ENCODE measurements at regions not wholly inside any gene's neighbourhood (a gene's known extent, or its start where the extent isn't known, plus 50 kb on each side); places are given as distances from the start of the nearest gene placed in this dataset.

DNA sequence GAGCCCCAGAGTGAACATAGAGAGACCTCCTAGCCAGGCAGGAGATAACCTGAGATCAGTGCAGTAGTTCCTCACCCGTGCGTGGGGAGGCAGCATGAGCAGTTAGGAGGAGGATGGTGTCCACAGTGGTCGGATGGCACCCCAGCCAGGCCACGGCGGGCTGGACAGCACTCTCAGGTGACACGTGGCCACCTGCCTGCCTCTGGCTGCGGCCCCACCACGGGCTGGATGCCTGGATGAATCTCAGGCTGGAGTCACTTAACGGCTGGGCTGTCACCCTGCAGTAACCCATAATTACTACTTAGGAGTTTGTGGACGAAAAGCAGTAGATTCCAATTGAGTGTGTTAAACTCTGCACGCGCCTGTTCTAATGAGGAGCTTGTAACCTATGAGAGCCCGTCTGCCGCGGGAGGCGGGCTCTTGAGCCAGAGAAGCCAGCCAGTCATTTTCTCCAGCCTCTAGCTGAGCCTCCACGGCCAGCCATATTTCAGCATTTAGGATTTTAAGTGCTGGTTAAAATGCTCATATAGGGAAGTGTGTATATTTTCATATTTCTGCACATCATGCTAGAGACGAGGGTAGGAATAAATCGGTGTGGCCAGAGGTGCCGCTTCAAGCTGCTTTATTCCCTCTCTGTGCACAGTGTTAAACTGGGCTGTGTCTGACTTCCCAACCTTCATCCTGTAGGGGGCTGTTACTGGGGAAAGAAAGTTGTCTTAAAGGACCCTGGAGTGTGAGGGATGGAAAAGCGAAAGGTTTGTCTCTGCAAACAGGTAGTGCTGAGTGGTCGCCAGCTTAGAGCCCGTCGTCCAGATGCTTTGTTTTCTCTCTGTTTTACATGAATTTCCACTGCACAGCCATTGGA is 144.0 kb downstream of the GLI2 start:
- peak in 8 of 51 donors; percentile 13 to 58 (median 35) for DNase-seq

DNA sequence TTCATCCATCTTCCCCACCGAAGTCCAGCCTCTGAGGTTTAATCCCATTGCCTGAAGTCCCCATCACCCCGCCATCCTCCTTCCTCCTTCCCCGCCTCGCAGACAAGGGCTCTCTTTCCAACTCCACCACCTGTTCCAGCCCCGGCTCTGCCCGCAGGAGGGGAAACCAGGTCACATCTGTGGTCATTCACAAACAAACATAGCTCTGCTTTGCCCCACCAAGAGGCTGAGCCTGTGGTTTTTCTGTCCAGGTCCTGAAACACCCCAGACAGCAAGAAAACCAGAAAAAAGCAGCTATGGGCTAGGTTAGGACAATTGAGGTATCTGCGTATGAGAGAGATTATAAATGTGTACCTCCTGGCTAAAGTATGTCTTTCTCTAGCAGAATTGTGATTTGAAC is 144.7 kb downstream of the GLI2 start:
- DNase-seq, result no peak

- no peak for DNase-seq
These were observed 146.5 kb downstream of the GLI2 start for GRCh38 chr2:120881981-120882788.

- DNase-seq, result no peak
These were observed 148.2 kb downstream of the GLI2 start for GRCh38 chr2:120883607-120884440.

DNA sequence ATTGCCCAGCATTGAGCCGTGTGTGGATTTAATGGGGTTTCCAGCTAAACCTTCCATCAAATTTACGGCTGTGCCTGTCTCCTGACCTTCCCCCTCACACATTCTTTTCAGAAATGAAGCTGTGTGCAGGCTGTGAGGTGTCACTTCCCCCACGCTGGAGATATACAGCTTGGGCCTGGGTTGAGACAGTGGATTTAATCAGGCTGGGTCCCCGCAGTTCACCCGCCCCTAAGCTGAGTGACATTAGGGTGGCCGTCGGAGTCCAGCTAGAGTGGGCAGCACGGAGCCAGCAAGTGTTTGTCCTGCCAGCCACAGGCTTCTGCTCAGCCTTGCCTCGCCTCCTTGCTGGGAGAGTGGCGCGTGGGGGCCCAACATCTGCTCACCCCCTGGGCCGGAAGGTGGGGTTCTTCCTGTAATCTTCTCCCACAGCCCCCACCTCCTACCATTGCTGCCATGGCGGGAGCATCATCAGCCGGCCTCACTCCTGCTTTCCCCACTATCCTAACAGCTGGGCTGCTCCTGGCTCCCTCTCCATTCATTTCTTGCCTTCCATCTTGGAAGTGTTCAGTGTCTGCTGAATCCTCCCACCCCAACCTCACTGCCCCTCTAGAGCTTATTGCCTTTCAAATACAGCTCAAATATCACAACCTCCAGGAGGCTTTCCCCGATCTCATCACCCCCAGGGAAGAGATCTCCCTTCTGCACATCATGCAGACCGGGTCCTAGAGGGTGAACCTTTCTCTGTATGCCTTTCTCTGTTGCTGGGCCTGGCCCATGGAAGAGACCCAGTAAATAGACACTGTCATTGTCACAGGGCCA is 149.0 kb downstream of the GLI2 start:
- DNase-seq, result no peak

GRCh38 chr2:120885321-120885720 is 149.7 kb downstream of the GLI2 start:
- DNase-seq, result no peak

DNA sequence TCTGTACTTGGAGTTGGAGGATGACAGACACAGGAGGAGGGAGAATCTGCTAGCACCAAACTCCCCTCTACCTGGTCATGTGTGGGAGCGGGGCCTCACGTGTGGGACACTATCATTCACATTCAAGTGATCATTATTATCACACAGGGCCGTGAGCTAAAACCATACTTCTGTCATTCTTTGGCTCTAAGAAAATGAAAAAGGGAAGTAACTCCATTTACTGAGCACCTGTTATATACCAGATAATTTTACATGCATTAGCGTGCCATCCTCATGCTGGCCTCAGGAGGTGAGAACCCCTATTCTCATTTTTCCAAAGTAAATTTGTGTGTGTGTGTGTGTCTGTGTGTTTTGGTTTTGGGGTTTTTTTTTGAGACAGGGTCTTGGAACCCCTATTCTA is 150.1 kb downstream of the GLI2 start:
- DNase-seq, result no peak

DNA sequence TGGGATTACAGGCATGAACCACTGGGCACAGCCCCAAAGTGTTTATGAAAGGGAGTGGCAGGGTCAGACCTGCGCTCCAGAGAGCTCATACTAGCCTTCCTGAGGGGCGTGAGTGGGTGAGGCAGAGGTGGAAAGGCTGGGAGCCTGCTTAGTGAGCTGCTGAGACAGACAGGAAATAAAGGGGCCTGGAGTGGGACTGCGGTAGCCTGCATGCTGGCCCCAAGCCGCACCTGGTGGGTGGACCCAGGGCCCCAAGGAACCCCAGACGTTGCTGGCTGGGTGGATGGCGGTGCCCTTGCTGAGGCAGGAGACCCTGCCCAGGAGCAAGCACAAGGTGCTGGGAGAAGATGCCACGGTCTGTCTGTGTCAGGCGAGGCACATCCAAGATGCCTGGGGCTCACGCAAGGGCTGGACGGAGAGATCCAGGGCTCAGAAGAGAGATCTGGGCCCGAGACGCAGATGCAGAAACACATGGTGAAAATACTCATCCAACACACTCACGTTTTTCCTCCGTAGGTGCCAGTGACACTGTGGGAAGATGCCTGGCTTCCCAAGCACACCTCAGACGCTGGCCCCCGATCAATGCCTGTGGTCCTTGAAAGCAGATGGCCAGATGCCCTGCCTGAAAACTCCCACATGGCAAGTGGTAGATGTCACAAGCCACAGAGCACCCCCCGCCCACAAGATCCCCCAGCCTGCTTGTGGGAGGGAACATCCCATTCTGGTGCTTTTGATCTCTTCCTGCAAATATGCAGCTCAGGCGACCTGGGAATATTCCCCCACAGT is 151.1 kb downstream of the GLI2 start:
- DNase-seq, result no peak

- no peak for DNase-seq
These were observed 151.6 kb downstream of the GLI2 start for GRCh38 chr2:120887320-120887697.

DNA sequence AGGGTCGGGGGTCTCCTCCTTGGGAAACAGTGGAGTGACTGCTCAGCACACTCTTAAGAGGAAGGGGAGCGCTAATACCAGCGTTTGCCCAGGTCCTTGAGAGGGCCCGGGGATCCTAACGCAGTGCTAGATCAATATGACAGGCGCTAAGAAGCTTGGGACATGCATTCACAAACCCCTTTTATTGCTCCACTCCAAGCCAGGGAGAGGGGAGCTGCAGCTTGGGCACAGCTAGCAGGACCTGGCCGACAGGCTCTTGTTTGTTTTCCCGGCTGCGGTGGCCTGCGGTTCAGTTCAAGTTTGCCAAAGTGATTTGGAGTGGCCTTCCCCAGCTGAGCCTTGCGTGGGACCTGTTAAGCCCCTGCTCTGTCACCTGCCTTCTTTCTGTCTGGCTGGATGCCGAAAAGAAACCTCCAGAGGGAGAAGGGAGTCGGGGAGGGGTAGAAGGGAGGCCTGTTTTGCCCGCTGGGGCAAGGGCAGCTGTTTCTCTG is 152.1 kb downstream of the GLI2 start:
- peak in 2 of 51 donors; percentile 6 to 26 for DNase-seq

DNA sequence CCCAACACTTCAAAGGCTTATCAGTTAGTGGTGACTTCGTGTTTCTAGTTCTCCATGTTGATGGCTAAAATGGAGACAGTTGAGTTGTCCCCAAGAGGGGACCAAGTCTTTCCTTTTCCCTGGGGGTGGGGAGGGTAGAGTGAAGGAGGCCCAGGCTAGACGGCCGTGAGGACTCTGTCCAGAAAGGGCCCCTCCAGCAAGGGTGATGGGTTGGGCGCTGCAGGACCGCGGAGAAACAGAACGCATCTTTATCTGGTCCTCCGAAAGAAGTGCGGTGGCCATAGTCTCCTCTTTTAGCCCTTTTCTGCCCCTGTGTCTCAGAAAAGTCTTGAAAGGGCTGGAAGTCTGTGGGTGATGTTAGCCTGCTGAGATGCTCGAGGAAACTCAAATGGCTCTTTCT is 153.2 kb downstream of the GLI2 start:
- DNase-seq, result no peak

GRCh38 chr2:120889936-120890335 is 154.3 kb downstream of the GLI2 start:
- no peak for DNase-seq

GRCh38 chr2:120890566-120891360 is 155.1 kb downstream of the GLI2 start:
- no peak for DNase-seq

DNA sequence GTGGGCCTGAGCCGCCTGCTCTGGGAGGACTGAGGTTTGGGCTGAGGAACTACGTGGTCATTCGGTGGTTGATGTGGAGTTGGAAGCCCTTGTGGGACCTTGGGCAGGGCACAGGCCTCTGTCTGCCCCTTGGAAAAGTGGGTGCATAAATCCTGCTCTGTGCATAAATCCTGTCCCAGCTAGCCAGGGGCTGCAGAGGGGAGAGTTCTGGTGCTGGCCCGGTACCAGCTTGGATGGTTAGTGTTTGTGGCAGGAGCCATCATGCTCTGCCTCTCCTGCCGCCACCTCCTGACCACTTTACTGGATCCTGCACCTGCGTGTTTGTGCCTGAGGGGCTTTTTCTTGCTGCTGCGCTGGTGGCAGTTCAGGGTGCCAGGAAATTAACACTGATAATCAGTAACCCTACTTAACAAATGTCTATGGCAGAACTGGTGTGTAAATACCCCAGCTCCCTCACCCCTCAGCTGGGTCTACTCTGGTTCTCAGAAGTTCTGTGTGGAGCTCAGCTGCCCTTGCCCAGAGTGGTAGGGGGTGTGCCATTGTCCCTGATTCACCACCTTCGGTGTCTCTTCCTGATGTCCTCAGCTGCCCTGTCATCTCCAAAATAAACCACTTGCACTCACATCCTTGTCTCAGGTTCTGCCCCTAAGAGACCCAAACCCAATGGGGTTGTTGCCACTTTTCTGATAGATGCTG is 156.8 kb downstream of the GLI2 start:
- DNase-seq, result no peak

DNA sequence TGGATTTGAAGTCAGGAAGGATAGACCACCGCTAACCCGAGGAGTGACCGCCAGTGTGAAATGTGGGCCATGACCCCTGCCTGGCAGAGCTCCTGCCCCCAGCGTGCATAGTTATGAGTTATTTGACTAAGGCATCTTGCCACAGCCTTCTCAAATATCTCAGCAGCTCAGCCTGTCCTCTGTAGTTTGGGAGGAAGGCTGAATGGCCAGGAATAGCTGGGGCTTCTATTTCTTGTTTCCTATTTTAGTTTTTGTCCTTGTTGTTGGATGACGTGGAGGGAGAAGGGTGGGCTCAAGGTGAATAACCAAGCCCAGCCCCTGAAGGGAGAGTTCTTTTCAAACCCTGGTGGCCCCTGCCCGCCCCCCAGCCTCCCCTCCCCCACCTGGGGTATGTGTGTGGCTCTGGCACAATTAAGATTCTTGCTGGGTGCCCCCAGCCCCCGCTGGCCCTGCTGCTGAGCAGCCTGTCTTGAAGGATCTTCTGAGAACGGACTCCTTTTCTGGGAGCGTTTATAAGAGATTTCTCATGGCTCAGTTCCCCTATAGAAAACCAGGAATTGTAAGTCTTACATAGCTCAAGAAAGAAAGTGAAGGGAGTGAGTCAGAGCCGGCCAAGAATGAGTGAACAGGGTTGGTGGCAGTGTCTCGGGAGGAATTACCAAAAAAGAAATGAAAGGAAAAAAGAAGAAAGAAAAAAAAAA is 157.4 kb downstream of the GLI2 start:
- DNase-seq, result peak in 9 of 51 donors; percentile 11 to 60 (median 30)

DNA sequence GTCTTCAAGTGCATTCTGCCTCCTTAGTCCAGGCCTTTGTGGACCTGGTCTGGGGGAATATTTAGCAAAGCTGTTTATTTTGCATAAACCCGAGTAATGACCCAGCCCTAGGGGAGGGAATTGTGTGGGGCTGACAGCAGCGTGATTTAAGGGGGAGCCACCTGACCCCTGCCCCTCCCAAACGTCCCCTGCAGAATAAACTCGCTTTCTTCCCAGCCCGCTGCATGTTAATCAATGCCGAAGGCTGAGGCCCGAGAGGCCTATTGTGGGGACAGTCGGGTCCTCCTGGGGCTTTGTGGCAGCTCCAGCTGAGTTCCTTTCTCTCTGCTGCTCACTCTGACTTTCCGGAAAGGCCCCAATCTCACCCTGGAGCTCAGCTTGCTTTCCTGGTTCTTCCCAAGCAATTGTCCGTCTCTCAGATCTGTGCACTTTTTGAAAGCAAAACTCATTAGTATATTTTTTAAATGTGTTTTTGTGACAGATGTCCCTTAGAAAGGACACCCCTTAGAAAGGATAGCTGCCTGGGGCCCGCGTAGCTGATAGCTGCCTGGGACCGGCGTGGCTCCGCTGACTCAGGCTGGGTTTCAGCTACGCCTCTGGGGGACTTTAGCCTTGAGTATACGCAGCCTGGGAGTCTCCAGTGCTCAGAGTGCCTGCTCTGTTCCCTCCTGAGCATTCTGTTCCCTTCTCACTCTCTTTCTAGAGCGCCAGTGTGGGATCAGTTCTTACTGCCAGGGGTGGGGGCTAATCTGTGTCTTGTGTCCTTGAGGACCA is 158.3 kb downstream of the GLI2 start:
- DNase-seq, result peak in 3 of 51 donors; percentile 14 to 25 (median 24)

DNA sequence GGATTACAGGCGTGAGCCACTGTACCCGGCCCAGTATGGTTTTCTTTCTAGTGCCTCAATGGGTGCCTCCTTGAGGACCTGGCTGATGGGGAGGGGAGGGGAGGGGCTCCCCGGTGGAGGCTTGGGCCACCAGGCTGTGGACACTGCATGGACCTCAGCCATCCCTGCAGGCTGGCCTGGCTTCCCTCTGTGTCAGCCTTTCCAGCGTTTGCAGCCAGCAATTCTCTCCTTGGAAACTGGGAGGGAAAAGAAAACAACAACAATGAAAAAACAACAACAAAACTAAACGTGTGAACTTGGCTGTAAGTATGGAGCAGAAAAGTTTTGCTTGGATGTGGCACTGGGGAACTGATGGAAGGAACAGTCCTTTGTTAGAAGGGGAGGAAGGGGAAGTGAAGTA is 159.3 kb downstream of the GLI2 start:
- peak in 17 of 51 donors; percentile 6 to 64 (median 38) for DNase-seq
